Aorta (tissue), 5 donors: ENCODE measurements at regions not wholly inside any gene's neighbourhood (a gene's known extent, or its start where the extent isn't known, plus 50 kb on each side); places are given as distances from the start of the nearest gene placed in this dataset.

Experiments
- ATAC-seq: fragments of 200-7000 bp; cut with Tn5 transposase; one replicate; pipeline ENCODE4 v1.9.1; 2022; ENCODE audit warnings: moderate library complexity; ENCODE audit not compliant: low FRiP score
- DNase-seq, 2 donors: peaks; one replicate each; pipeline ENCODE4 v3.0.0-alpha.2; 2020
- H3K27ac ChIP-seq, 2 donors: one replicate each; pipeline ENCODE4 v1.5.1; 2013; ENCODE audit warnings: low read length in 2 of 2, mild to moderate bottlenecking in 2 of 2, moderate library complexity in 2 of 2, control low read depth in 1 of 2, inconsistent platforms in 1 of 2, low read depth in 1 of 2
- H3K27me3 ChIP-seq, 2 donors: one replicate each; pipeline ENCODE4 v1.6.1; 2013; ENCODE audit warnings: control low read depth in 1 of 2, low read length in 1 of 2, mild to moderate bottlenecking in 1 of 2, moderate library complexity in 1 of 2; ENCODE audit not compliant: insufficient read depth in 2 of 2, control insufficient read depth in 1 of 2
- H3K36me3 ChIP-seq, 2 donors: one replicate each; pipeline ENCODE4 v1.6.1; 2013; ENCODE audit warnings: control low read depth in 1 of 2, low read length in 1 of 2, mild to moderate bottlenecking in 1 of 2; ENCODE audit not compliant: insufficient read depth in 2 of 2, control insufficient read depth in 1 of 2
- H3K4me1 ChIP-seq, 2 donors: one replicate each; pipeline ENCODE4 v1.6.1; 2013; ENCODE audit warnings: low read length in 2 of 2, control low read depth in 1 of 2, mild to moderate bottlenecking in 1 of 2, moderate library complexity in 1 of 2; ENCODE audit not compliant: insufficient read depth in 2 of 2, control insufficient read depth in 1 of 2
- H3K4me3 ChIP-seq, 2 donors: one replicate each; pipeline ENCODE4 v1.5.1; 2013; ENCODE audit warnings: low read length in 2 of 2, control low read depth in 1 of 2, mild to moderate bottlenecking in 1 of 2
- H3K9me3 ChIP-seq: one replicate; pipeline ENCODE4 v1.6.1; 2013; ENCODE audit warnings: mild to moderate bottlenecking, low read length; ENCODE audit not compliant: control insufficient read depth
- WGBS, 2 donors: extraction: QIAGEN DNeasy Blood & Tissue Kit; methylation state at CpG; one replicate each; pipeline ENCODE4 v1.1.7; 2013; 5-methylcytosine and 5-hydroxymethylcytosine counted together
- intact Hi-C, 2 donors: fragments of 100-400 bp; cut with DNase I; formaldehyde crosslinking; loops; one replicate each; pipeline versions ENCODE4 v1.14.2 to v1.15.0; 2022
- donor health status: healthy with polysubstance abuse.
- donor health status: Bipolar disorder and iron deficiency.
- donor health status: DM: no; HTN: no; CAD: no.
- donor health status: DM: no; HTN: no; CAD: no.
- donor health status: DM: yes; HTN: yes; CAD: no.

DNA sequence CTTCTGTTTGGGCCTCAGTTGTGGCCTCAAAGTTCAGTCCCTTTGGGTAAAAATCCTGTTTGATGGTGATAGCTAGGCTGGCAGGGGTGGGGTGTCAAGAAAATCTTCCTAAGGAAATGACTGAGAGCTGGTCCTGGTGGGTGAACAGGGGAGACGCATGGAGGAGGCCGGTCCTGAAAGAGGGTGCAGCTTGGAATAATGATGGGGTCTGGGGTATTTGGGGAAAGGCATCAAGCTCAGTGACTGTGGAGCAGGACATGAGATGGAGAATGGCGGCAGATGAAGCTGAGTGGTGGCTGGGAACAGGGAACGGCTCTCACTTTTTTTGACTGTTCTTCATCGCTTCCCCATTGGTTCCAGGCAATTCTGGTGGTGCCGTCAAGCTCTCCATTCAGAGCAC lies 140.7 kb upstream of the PKDCC start:
- H3K9me3 ChIP-seq, result no peaks in the 10 kb centered on the region
- intact Hi-C loops, result loop anchor here in 1 of 2 donors (10.0 kb wide), 1 partner anchor 58 kb away; no protein-coding TSS in a partner anchor
- 97 to 99% methylated on average over 6 of the region's 6 CpGs for WGBS, 2 donors
- no peaks in the 10 kb centered on the region for H3K27me3 ChIP-seq
- no peak overlapping the region for H3K4me3 ChIP-seq
- DNase-seq, result no peak
- H3K27ac ChIP-seq, result no peak overlapping the region
- no peaks in the 10 kb centered on the region for H3K36me3 ChIP-seq
- H3K4me1 ChIP-seq, result no peaks in the 10 kb centered on the region
- ATAC-seq, result no peak

DNA sequence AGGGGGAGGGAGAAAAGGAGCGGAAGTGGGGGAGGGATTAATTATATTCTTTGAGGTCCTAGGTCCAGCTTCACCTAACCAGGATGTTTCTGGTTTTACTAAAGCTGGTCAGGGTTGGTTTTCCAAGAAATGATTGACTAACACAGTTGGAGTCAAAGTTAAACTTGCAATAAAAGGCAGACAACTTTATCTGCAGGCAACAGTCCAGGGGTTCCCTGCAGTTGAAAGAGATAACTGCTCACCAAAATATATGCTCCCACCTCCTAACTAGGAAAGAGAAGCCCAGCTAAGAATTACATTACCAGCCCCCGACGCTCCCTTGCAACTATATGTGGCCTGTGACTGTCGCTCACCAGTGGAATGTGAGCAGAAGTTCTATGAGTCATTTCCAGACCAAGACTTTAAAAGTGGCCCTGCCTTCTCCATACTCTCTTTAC lies 140.0 kb upstream of the PKDCC start:
- Histone ChIP-seq H3K27ac (no peak overlapping the region), H3K9me3 (no peaks in the 10 kb centered on the region), H3K4me1 (no peaks in the 10 kb centered on the region), H3K27me3 (no peaks in the 10 kb centered on the region), H3K36me3 (no peaks in the 10 kb centered on the region), H3K4me3 (no peak overlapping the region)
- no peak for DNase-seq
- intact Hi-C loops, result loop anchor here in 1 of 2 donors (10.0 kb wide), 1 partner anchor 57 kb away; no protein-coding TSS in a partner anchor
- WGBS, 2 donors, result 17 to 36% methylated on average over 4 of the region's 4 CpGs
- no peak for ATAC-seq

GRCh38 chr2:41908349-41908748 lies 139.5 kb upstream of the PKDCC start:
- intact Hi-C loops, result loop anchor here in 1 of 2 donors (10.0 kb wide), 1 partner anchor 56 kb away; no protein-coding TSS in a partner anchor
- Histone ChIP-seq H3K27ac (no peak overlapping the region), H3K4me3 (no peak overlapping the region), H3K9me3 (no peaks in the 10 kb centered on the region), H3K4me1 (peaks cover 0 to 6% of the 10 kb centered on the region in 2 donors), H3K36me3 (no peaks in the 10 kb centered on the region), H3K27me3 (no peaks in the 10 kb centered on the region)
- DNase-seq (no peak), ATAC-seq (no peak)

DNA sequence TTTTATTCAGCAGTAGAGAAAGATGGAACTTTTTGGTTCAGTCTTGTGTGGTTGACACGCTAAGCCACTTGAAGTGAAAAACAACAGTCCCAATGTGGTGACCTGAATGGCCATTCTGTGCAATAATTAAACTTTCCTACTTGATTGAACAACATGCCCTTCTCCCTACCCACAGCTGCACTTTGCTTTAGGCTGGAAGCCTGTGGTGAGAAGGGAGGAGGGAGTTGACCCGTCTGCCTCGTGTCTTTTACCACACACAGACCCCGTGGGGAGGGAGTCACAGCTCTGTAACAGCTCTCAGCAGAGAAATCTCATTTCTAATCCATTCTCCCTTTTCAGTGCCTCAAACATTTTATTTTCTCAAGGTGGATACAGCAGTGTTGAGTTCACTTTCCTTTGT lies 138.2 kb upstream of the PKDCC start:
- no peaks in the 10 kb centered on the region for H3K36me3 ChIP-seq
- intact Hi-C loops, result loop anchor here in 1 of 2 donors (10.0 kb wide), 1 partner anchor 55 kb away; no protein-coding TSS in a partner anchor
- no peaks in the 10 kb centered on the region for H3K9me3 ChIP-seq
- ATAC-seq (no peak), DNase-seq (no peak)
- H3K4me1 ChIP-seq, result peaks cover 0 to 8% of the 10 kb centered on the region in 2 donors
- H3K27me3 ChIP-seq, result no peaks in the 10 kb centered on the region
- no peak overlapping the region for H3K27ac ChIP-seq
- H3K4me3 ChIP-seq, result no peak overlapping the region
- 83 to 91% methylated on average over 4 of the region's 4 CpGs for WGBS, 2 donors

- Histone ChIP-seq H3K9me3 (no peaks in the 10 kb centered on the region), H3K27me3 (no peaks in the 10 kb centered on the region), H3K27ac (no peak overlapping the region), H3K36me3 (no peaks in the 10 kb centered on the region), H3K4me3 (no peak overlapping the region), H3K4me1 (peaks cover 0 to 8% of the 10 kb centered on the region in 2 donors)
- WGBS, 2 donors, result 71 to 81% methylated on average over 1 of the region's 1 CpG
- DNase-seq, result no peak
- intact Hi-C loops, result no loop called here
- no peak for ATAC-seq
Measured at GRCh38 chr2:41910126-41910525, 137.7 kb upstream of the PKDCC start.

GRCh38 chr2:41911033-41911432 lies 136.8 kb upstream of the PKDCC start:
- Histone ChIP-seq H3K4me3 (no peak overlapping the region), H3K27me3 (no peaks in the 10 kb centered on the region), H3K27ac (no peak overlapping the region), H3K9me3 (no peaks in the 10 kb centered on the region), H3K36me3 (no peaks in the 10 kb centered on the region), H3K4me1 (peaks cover 0 to 8% of the 10 kb centered on the region in 2 donors)
- DNase-seq, result no peak
- 93 to 96% methylated on average over 3 of the region's 3 CpGs for WGBS, 2 donors
- intact Hi-C loops, result no loop called here
- no peak for ATAC-seq

DNA sequence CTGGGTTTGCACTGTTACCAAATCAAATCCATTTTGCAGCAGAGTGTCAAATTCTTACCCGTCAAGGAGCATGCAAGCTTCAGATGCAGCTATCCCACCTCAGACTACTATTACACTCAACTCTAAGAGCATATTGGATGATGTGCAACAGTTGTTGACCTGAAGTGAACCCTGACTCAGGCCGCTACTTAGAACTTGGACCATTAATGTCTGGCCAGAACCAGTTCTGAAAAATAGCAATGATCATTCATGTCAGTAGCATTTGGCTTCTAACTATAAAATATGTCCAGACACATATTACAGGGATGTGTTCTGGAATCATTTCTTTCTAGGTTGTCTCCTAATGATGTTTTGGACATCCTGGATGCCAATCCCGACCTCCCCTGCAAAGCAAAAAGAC lies 135.5 kb upstream of the PKDCC start:
- Histone ChIP-seq H3K9me3 (no peaks in the 10 kb centered on the region), H3K4me1 (peaks cover 0 to 8% of the 10 kb centered on the region in 2 donors), H3K4me3 (no peak overlapping the region), H3K27ac (no peak overlapping the region), H3K27me3 (no peaks in the 10 kb centered on the region), H3K36me3 (no peaks in the 10 kb centered on the region)
- ATAC-seq (peak; percentile 78), DNase-seq (peak in 1 of 2 donors; percentile 52)
- WGBS, 2 donors, result 13 to 17% methylated on average over 3 of the region's 3 CpGs
- intact Hi-C loops, result loop anchor here in 1 of 2 donors (1.0 kb wide), 1 partner anchor 13 kb away; no protein-coding TSS in a partner anchor

DNA sequence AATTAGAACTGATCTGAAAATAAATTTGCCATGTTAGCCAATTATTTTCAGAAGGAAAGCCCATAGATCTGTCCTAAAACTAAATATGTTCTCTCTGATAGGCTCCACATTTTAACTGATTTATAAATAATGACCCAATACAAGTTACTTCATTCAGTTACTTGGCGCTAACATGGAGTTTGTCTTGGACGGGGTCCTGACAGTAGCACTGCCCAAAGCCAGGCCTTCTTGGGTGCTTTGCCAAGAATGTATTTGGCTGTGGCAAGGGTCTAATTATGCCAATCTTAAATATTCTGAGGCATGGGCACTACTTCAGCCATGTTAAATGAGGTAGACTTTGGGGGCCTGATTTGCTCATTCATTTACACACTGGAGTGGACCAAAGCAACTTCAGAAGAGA lies 135.0 kb upstream of the PKDCC start:
- DNase-seq (no peak), ATAC-seq (peak; percentile 65)
- H3K4me1 ChIP-seq, result peaks cover 0 to 8% of the 10 kb centered on the region in 2 donors
- no peaks in the 10 kb centered on the region for H3K27me3 ChIP-seq
- no peaks in the 10 kb centered on the region for H3K9me3 ChIP-seq
- peak overlapping the region in 1 of 2 donors; percentile 28 for H3K27ac ChIP-seq
- intact Hi-C loops, result loop anchor here in 1 of 2 donors (1.0 kb wide), 1 partner anchor 13 kb away; no protein-coding TSS in a partner anchor
- WGBS, 2 donors, result 6 to 9% methylated on average over 2 of the region's 2 CpGs
- H3K4me3 ChIP-seq, result no peak overlapping the region
- no peaks in the 10 kb centered on the region for H3K36me3 ChIP-seq

GRCh38 chr2:41913311-41913710 lies 134.5 kb upstream of the PKDCC start:
- no peaks in the 10 kb centered on the region for H3K36me3 ChIP-seq
- peak overlapping the region in 1 of 2 donors; percentile 28 for H3K27ac ChIP-seq
- H3K9me3 ChIP-seq, result no peaks in the 10 kb centered on the region
- ATAC-seq, result no peak
- WGBS, 2 donors, result 85 to 86% methylated on average over 8 of the region's 8 CpGs
- no peak for DNase-seq
- intact Hi-C loops, result no loop called here
- H3K4me3 ChIP-seq, result no peak overlapping the region
- H3K4me1 ChIP-seq, result peaks cover 0 to 8% of the 10 kb centered on the region in 2 donors
- H3K27me3 ChIP-seq, result no peaks in the 10 kb centered on the region
